ENCODE measurements at regions not wholly inside any gene's neighbourhood (a gene's known extent, or its start where the extent isn't known, plus 50 kb on each side); places are given as distances from the start of the nearest gene placed in this dataset.

- no peak overlapping the region for H3K4me3 ChIP-seq (ENCODE audit: low read depth in 1 of 3, low read length in 3 of 3)
- no peaks in the 10 kb centered on the region for H3K27me3 ChIP-seq (ENCODE audit: control insufficient read depth in 4 of 4, insufficient read depth in 4 of 4, low read length in 3 of 4)
- H3K4me1 ChIP-seq (ENCODE audit: control insufficient read depth in 4 of 4, insufficient read depth in 4 of 4, low read length in 3 of 4): no peaks in the 10 kb centered on the region
- H3K9ac ChIP-seq (ENCODE audit: low read depth in 1 of 2, low read length in 2 of 2): no peak overlapping the region
- no peaks in the 10 kb centered on the region for H3K9me3 ChIP-seq (ENCODE audit: control insufficient read depth in 4 of 4, low read length in 3 of 4)
- H3K27ac ChIP-seq (ENCODE audit: low read depth in 1 of 2, low read length in 2 of 2): no peak overlapping the region
- no peak for DNase-seq (ENCODE audit: low spot score)
- no peaks in the 10 kb centered on the region for H3K36me3 ChIP-seq (ENCODE audit: control insufficient read depth in 4 of 4, insufficient read depth in 3 of 4, low read depth in 1 of 4, low read length in 3 of 4)
- TF ChIP-seq FOXA1 (IDR thresholded peaks at IDR 0.05) (no peak), CTCF (IDR thresholded peaks at IDR 0.05; ENCODE audit: low read depth, low read length, missing input control) (no peak), RXRA (IDR thresholded peaks at IDR 0.05) (no peak), ZBTB33 (IDR thresholded peaks at IDR 0.05) (no peak), HNF4G (IDR thresholded peaks at IDR 0.05) (no peak), FOXA2 (IDR thresholded peaks at IDR 0.05) (no peak), EGR1 (IDR thresholded peaks at IDR 0.05; ENCODE audit: low read depth in 2 of 2) (no peak), NR2F2 (IDR thresholded peaks at IDR 0.05) (no peak), SP1 (IDR thresholded peaks at IDR 0.05) (no peak), HNF4A (conservative IDR thresholded peaks at IDR 0.05) (no peak), JUND (IDR thresholded peaks at IDR 0.05) (no peak), GABPA (IDR thresholded peaks at IDR 0.05 in 1 of 2, conservative IDR thresholded peaks at IDR 0.05 in 1 of 2) (no peak), REST (IDR thresholded peaks at IDR 0.05) (no peak), YY1 (IDR thresholded peaks at IDR 0.05) (no peak), TAF1 (conservative IDR thresholded peaks at IDR 0.05) (no peak), ATF3 (IDR thresholded peaks at IDR 0.05) (no peak), MAX (IDR thresholded peaks at IDR 0.05) (no peak), RAD21 (IDR thresholded peaks at IDR 0.05) (no peak)
- 84% methylated on average over 2 of the region's 2 CpGs for WGBS
Measured at GRCh38 chr13:69649063-69649392, 458.6 kb upstream of the ATXN8OS start.
